H1 (cell line): ENCODE measurements at regions not wholly inside any gene's neighbourhood (a gene's known extent, or its start where the extent isn't known, plus 50 kb on each side); places are given as distances from the start of the nearest gene placed in this dataset.

Experiments
- CTCF ChIA-PET: fragments of 300-600 bp; sonication (Branson Sonifier 250); formaldehyde crosslinking; loops from one replicate; lab custom pipeline; 2021; ENCODE audit not compliant: partially characterized antibody; lab: Charles Lee
- POLR2A ChIA-PET: fragments of 300-600 bp; sonication (Branson Sonifier 250); formaldehyde crosslinking; loops from one replicate; lab custom pipeline; 2021; ENCODE audit warnings: inconsistent platforms; ENCODE audit not compliant: partially characterized antibody; lab: Charles Lee
- DNase-seq, 2 experiments: peaks; one replicate each; pipeline versions ENCODE4 v3.0.0 to v3.0.0-alpha.2; 2010 to 2022; ENCODE audit warnings: low spot score in 2 of 2, low read depth in 1 of 2, mixed read lengths in 1 of 2
- FAIRE-seq: peaks from 2 replicates; lab custom pipeline; 2011; peaks lifted over from hg19 to GRCh38; lab: Jason Lieb, UNC
- H2AFZ ChIP-seq: 2 replicates; pipeline ENCODE4 v1.8.1; 2012; ENCODE audit warnings: low read length, inconsistent platforms
- H2AK5ac ChIP-seq: 2 replicates; pipeline ENCODE4 v1.6.1; 2013; ENCODE audit warnings: low read depth, low read length
- H2BK120ac ChIP-seq: replicated peaks from 2 replicates; pipeline ENCODE3; 2013; ENCODE audit warnings: low read depth, low read length, inconsistent platforms
- H2BK12ac ChIP-seq: 2 replicates; pipeline ENCODE4 v1.6.1; 2013; ENCODE audit warnings: low read depth, low read length
- H2BK15ac ChIP-seq: 2 replicates; pipeline ENCODE4 v1.6.1; 2013; ENCODE audit warnings: low read length
- H2BK20ac ChIP-seq: 2 replicates; pipeline ENCODE4 v1.6.1; 2013; ENCODE audit warnings: low read length
- H2BK5ac ChIP-seq: 2 replicates; pipeline ENCODE4 v1.6.1; 2013; ENCODE audit warnings: low read depth, low read length
- H3K14ac ChIP-seq: 2 replicates; pipeline ENCODE4 v1.6.1; 2013; ENCODE audit warnings: inconsistent platforms; ENCODE audit not compliant: insufficient read length
- H3K18ac ChIP-seq: 2 replicates; pipeline ENCODE4 v1.6.1; 2013; ENCODE audit warnings: low read length; ENCODE audit errors: extremely low read depth
- H3K23ac ChIP-seq: 2 replicates; pipeline ENCODE4 v1.6.1; 2013; ENCODE audit warnings: inconsistent platforms; ENCODE audit not compliant: insufficient read length
- H3K23me2 ChIP-seq: 2 replicates; pipeline ENCODE4 v1.6.1; 2013; ENCODE audit warnings: low read depth, low read length
- H3K27ac ChIP-seq: 2 replicates; pipeline ENCODE4 v1.6.1; 2011; ENCODE audit warnings: low read depth, low read length, inconsistent platforms
- H3K27me3 ChIP-seq, 4 experiments: replicated peaks in 1 of 4; 1 replicate in 1 of 4; 2 replicates in 3 of 4; pipeline versions ENCODE4 v1.6.1 to v1.8.1; 2011 to 2013; ENCODE audit warnings: low read length in 3 of 4, mild to moderate bottlenecking in 3 of 4, inconsistent platforms in 2 of 4, mixed read lengths in 2 of 4, moderate library complexity in 1 of 4; ENCODE audit not compliant: control insufficient read depth in 3 of 4, insufficient read depth in 3 of 4; ENCODE audit errors: extremely low read depth in 1 of 4
- H3K36me3 ChIP-seq, 4 experiments: 2 replicates each; pipeline versions ENCODE4 v1.6.1 to v1.8.1; 2011 to 2013; ENCODE audit warnings: mild to moderate bottlenecking in 4 of 4, low read length in 3 of 4, moderate library complexity in 2 of 4, control low read depth in 1 of 4, inconsistent platforms in 1 of 4; ENCODE audit not compliant: insufficient read depth in 4 of 4, control insufficient read depth in 2 of 4
- H3K4ac ChIP-seq: replicated peaks from 2 replicates; pipeline ENCODE3; 2013; ENCODE audit warnings: low read length, low read depth, mixed read lengths, inconsistent platforms; ENCODE audit not compliant: insufficient read length
- H3K4me1 ChIP-seq, 4 experiments: replicated peaks in 1 of 4; 1 replicate in 1 of 4; 2 replicates in 3 of 4; pipeline versions ENCODE4 v1.6.1 to v1.8.1; 2011 to 2013; ENCODE audit warnings: low read length in 3 of 4, inconsistent platforms in 2 of 4, mixed read lengths in 1 of 4; ENCODE audit not compliant: insufficient read depth in 4 of 4, control insufficient read depth in 3 of 4
- H3K4me2 ChIP-seq, 2 experiments: 2 replicates each; pipeline versions ENCODE4 v1.6.1 to v1.8.1; 2011 to 2013; ENCODE audit warnings: low read depth in 2 of 2, low read length in 2 of 2, control low read depth in 1 of 2, inconsistent platforms in 1 of 2, mild to moderate bottlenecking in 1 of 2; ENCODE audit not compliant: insufficient read depth in 1 of 2
- H3K4me3 ChIP-seq, 4 experiments: fragments of 200-600, 300-600 bp in 1 of 4; sonication (generic), shearing (Covaris generic), sonication (Bioruptor Twin) in 1 of 4; 2 replicates each; pipeline versions ENCODE4 v1.5.1 to v1.8.1; 2011 to 2016; ENCODE audit warnings: low read length in 4 of 4, low read depth in 3 of 4, control low read depth in 2 of 4, inconsistent platforms in 2 of 4, mild to moderate bottlenecking in 2 of 4, mixed read lengths in 1 of 4, moderate library complexity in 1 of 4; ENCODE audit not compliant: insufficient read depth in 2 of 4; ENCODE audit errors: extremely low read depth in 1 of 4
- H3K56ac ChIP-seq: replicated peaks from 2 replicates; pipeline ENCODE3; 2013; ENCODE audit warnings: low read depth, mild to moderate bottlenecking, mixed read lengths, low read length, inconsistent platforms; ENCODE audit not compliant: insufficient read length
- H3K79me1 ChIP-seq: 2 replicates; pipeline ENCODE4 v1.6.1; 2013; ENCODE audit warnings: low read depth, low read length, control low read depth
- H3K79me2 ChIP-seq, 2 experiments: 2 replicates each; pipeline versions ENCODE4 v1.6.1 to v1.8.1; 2012 to 2013; ENCODE audit warnings: low read length in 2 of 2, mild to moderate bottlenecking in 2 of 2, inconsistent platforms in 1 of 2; ENCODE audit not compliant: insufficient read depth in 2 of 2, control insufficient read depth in 1 of 2
- H3K9ac ChIP-seq, 4 experiments: replicated peaks in 1 of 4; 1 replicate in 1 of 4; 2 replicates in 3 of 4; pipeline versions ENCODE4 v1.6.1 to v1.8.1; 2011 to 2013; ENCODE audit warnings: low read depth in 3 of 4, low read length in 3 of 4, control low read depth in 2 of 4, mild to moderate bottlenecking in 2 of 4, moderate library complexity in 2 of 4, inconsistent platforms in 1 of 4; ENCODE audit errors: extremely low read depth in 1 of 4
- H3K9me3 ChIP-seq, 2 experiments: 2 replicates each; pipeline versions ENCODE4 v1.6.1 to v1.8.1; 2012 to 2013; ENCODE audit warnings: mild to moderate bottlenecking in 2 of 2, moderate library complexity in 2 of 2, control low read depth in 1 of 2, inconsistent platforms in 1 of 2, low read depth in 1 of 2, low read length in 1 of 2, mixed read lengths in 1 of 2; ENCODE audit not compliant: insufficient read depth in 2 of 2
- H4K20me1 ChIP-seq, 2 experiments: replicated peaks in 1 of 2; 2 replicates each; pipeline versions ENCODE3 to v1.8.1; 2011 to 2013; ENCODE audit warnings: inconsistent platforms in 2 of 2, low read length in 2 of 2, mild to moderate bottlenecking in 1 of 2; ENCODE audit not compliant: insufficient read depth in 2 of 2, control insufficient read depth in 1 of 2
- H4K5ac ChIP-seq: 2 replicates; pipeline ENCODE4 v1.6.1; 2013; ENCODE audit warnings: low read length, low read depth, mixed read lengths, inconsistent platforms; ENCODE audit not compliant: insufficient read length
- H4K8ac ChIP-seq: 2 replicates; pipeline ENCODE4 v1.8.0; 2013; ENCODE audit warnings: mild to moderate bottlenecking, moderate library complexity, low read length, inconsistent platforms; ENCODE audit not compliant: insufficient read depth; ENCODE audit errors: extremely low read depth
- H4K91ac ChIP-seq: replicated peaks from 2 replicates; pipeline ENCODE3; 2013; ENCODE audit warnings: low read length, mixed read lengths, inconsistent platforms; ENCODE audit not compliant: insufficient read length
- EGR1 ChIP-seq: IDR thresholded peaks from 2 replicates; pipeline ENCODE4 v1.6.1; 2011; ENCODE audit warnings: low read depth, low read length, borderline replicate concordance
- TBP ChIP-seq: IDR thresholded peaks from 2 replicates; pipeline ENCODE4 v1.6.1; 2011; ENCODE audit warnings: low read depth, low read length, improper control_type of control experiment
- TCF12 ChIP-seq: IDR thresholded peaks from 2 replicates; pipeline ENCODE4 v1.6.1; 2011; ENCODE audit warnings: low read depth, mild to moderate bottlenecking, low read length
- WGBS, 2 experiments: shearing (Covaris generic) in 1 of 2; methylation state at CpG; one replicate each; pipeline versions ENCODE4 v1.1.6 to v1.1.7; 2013 to 2015; ENCODE audit warnings: low lambda C conversion rate in 2 of 2, mixed read lengths in 2 of 2, inconsistent platforms in 1 of 2, low coverage in 1 of 2, missing lambda C conversion rate in 1 of 2; ENCODE audit not compliant: insufficient replicate concordance in 2 of 2, insufficient coverage in 1 of 2, insufficient read length in 1 of 2; ENCODE audit errors: extremely low coverage in 1 of 2, missing lambda C conversion rate in 1 of 2; 5-methylcytosine and 5-hydroxymethylcytosine counted together

- peak in 1 of 2 experiments; percentile 72 for DNase-seq
Measured at GRCh38 chr6:26311012-26311384, 54.0 kb upstream of the BTN3A2 start.

More at GRCh38 chr6:26311012-26311384, 54.0 kb upstream of the BTN3A2 start:
- no peaks in the 10 kb centered on the region for H3K79me1 ChIP-seq
- no peak overlapping the region for H2BK20ac ChIP-seq
- no peak overlapping the region for H3K4ac ChIP-seq
- H3K27me3 ChIP-seq = no peaks in the 10 kb centered on the region
- no peak overlapping the region for H2BK15ac ChIP-seq
- H2BK12ac ChIP-seq = no peak overlapping the region
- TF ChIP-seq TCF12 (0 out of 2 replicates have a peak, but pooled peaks have one; percentile 37), TBP (peak; percentile 98), EGR1 (no peak)
- H3K4me2 ChIP-seq = peak overlapping the region; percentile 81 to 87
- H4K91ac ChIP-seq = no peak overlapping the region
- H3K9ac ChIP-seq = peak overlapping the region in 1 of 4 experiments; percentile 62; a peak in 1 of 7 replicates
- H3K18ac ChIP-seq = no peak overlapping the region
- ChIA-PET POLR2A (no interaction called here), CTCF (no interaction called here)
- no peak overlapping the region for H2AK5ac ChIP-seq
- 3% methylated on average over 11 of the region's 11 CpGs; no CpG with 5 or more reads in 1 of the 2 experiments for WGBS, 2 experiments
- no peaks in the 10 kb centered on the region for H3K79me2 ChIP-seq
- no peaks in the 10 kb centered on the region for H4K20me1 ChIP-seq
- no peak for FAIRE-seq
- peak overlapping the region; percentile 70 to 95 (median 84) for H3K4me3 ChIP-seq
- H3K36me3 ChIP-seq = no peaks in the 10 kb centered on the region
- H3K9me3 ChIP-seq = no peaks in the 10 kb centered on the region
- no peak overlapping the region for H2BK120ac ChIP-seq
- no peak overlapping the region for H3K56ac ChIP-seq
- peaks cover 13% of the 10 kb centered on the region for H3K23me2 ChIP-seq
- peak overlapping the region; percentile 20; the same call in 1 of the 2 replicates for H2AFZ ChIP-seq
- no peaks in the 10 kb centered on the region for H3K4me1 ChIP-seq
- H3K14ac ChIP-seq = no peak overlapping the region
- no peak overlapping the region for H3K23ac ChIP-seq
- no peak overlapping the region for H4K5ac ChIP-seq
- no peak overlapping the region for H2BK5ac ChIP-seq
- H3K27ac ChIP-seq = no peak overlapping the region
- H4K8ac ChIP-seq = no peak overlapping the region
